ENCODE measurements at regions not wholly inside any gene's neighbourhood (a gene's known extent, or its start where the extent isn't known, plus 50 kb on each side); places are given as distances from the start of the nearest gene placed in this dataset.

DNA sequence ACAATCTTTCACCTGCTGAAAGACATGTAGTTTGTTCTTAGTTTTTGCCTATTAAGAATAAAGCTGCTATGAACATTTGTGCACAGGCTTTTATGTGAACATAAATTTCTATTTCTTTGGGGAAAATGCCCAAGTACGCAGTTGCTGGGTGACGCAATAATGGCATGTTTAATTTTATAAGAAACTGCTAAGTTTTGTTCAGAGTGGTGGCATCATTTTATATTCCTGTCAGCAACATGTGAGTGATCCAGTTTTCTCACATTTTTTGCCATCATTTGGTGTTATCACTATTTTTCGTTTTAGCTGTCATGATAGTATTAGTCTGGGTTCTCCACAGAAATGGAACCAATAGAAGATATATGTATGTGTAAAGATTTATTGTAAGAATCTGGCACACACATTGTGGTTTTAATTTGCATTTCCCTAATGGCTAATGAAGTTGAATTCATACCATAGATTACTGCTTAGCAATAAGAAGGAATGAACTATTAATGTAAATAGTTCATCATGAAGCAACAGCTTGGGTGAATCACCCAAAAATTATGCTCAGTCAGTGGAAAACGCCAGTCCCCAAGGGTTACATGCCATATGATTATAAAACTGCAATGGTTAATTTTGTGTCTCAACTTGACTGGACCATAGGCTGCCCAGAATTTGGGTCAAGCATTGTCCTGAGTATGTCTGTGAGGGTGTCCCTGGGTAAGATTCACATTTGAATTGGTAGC lies 358.6 kb downstream of the MSX2 start:
- H3K4me3 ChIP-seq (ENCODE audit: low read length): no peak overlapping the region
- DNase-seq (ENCODE audit: low read depth): no peak
- TF ChIP-seq CTCF (IDR thresholded peaks at IDR 0.05; ENCODE audit: insufficient read depth, low read depth, low read length, missing control alignments): no peak

- H3K4me3 ChIP-seq (ENCODE audit: low read length): no peak overlapping the region
- no peak for DNase-seq (ENCODE audit: low read depth)
- no peak for TF ChIP-seq CTCF (IDR thresholded peaks at IDR 0.05; ENCODE audit: insufficient read depth, low read depth, low read length, missing control alignments)
Measured at GRCh38 chr5:175082346-175082745, 358.0 kb downstream of the MSX2 start.

- no peak for DNase-seq (ENCODE audit: low read depth)
- H3K4me3 ChIP-seq (ENCODE audit: low read length): no peak overlapping the region
- no peak for TF ChIP-seq CTCF (IDR thresholded peaks at IDR 0.05; ENCODE audit: insufficient read depth, low read depth, low read length, missing control alignments)
Measured at GRCh38 chr5:175079707-175080106, 355.3 kb downstream of the MSX2 start.

DNA sequence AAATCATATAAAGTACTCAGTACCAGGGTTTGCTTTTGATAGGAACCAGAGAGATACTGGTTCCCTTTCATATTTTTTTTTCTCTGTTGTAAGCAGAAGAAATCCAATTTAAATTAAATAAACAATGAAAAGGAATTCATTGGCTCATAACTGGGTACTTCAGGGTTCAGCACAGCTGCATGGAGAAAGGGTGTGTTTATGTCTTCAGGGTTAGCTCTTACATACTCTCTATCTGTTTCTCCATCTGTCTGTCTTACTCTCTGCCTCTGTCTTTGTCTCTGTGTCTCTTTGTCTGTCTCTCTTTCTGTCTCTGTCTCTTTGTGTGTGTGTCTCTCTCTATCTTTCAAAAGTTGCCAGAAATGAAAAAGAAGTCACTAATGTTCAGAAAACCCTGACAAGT lies 345.9 kb downstream of the MSX2 start:
- DNase-seq (ENCODE audit: low read depth): no peak
- no peak overlapping the region for H3K4me3 ChIP-seq (ENCODE audit: low read length)
- TF ChIP-seq CTCF (IDR thresholded peaks at IDR 0.05; ENCODE audit: insufficient read depth, low read depth, low read length, missing control alignments): no peak

DNA sequence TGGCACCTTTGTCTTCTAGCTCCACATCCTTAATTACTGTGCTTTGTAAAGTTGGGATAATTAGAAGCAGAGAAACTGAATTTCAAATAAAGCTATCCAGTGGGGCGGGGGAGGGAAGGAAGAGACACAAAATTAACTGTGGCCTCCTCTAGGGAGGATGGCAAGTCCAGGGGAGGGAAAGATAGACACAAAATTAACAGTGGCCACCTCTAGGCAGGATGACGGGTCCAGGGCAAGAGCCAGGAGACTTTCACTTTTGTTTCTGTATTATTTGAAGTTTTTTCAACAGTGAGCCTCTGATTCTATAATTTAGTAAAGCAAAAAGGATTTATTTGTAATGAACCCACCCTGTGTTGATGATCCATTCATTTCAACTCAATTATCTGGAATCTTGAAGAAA lies 335.9 kb downstream of the MSX2 start:
- no peak overlapping the region for H3K4me3 ChIP-seq (ENCODE audit: low read length)
- DNase-seq (ENCODE audit: low read depth): no peak
- TF ChIP-seq CTCF (IDR thresholded peaks at IDR 0.05; ENCODE audit: insufficient read depth, low read depth, low read length, missing control alignments): no peak

DNA sequence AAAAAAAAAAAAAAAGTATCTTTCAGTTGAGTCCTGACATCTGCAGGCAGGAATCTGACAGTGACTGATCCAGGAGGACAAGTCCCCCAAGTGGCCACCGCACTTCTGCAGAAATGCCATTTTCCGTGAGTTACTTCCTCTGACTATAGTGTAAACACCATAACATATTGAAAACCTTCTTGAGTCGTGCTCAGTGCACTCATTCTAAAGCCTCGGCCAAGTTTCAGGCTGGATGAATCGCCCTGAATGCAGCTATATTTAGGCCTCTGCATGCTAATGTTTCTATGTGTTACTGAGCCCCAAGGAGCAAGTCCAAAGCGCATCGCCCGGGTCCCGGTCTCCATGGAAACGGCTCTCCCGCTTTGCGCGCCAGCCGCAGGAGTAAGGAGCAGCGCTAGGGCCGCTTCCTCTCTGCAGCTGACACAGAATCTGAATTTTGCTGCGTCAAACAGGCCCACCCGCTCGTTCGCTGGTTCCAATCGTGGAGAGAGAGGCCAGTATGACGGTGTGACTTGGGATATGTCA lies 335.4 kb downstream of the MSX2 start:
- no peak overlapping the region for H3K4me3 ChIP-seq (ENCODE audit: low read length)
- TF ChIP-seq CTCF (IDR thresholded peaks at IDR 0.05; ENCODE audit: insufficient read depth, low read depth, low read length, missing control alignments): no peak
- DNase-seq (ENCODE audit: low read depth): no peak

DNA sequence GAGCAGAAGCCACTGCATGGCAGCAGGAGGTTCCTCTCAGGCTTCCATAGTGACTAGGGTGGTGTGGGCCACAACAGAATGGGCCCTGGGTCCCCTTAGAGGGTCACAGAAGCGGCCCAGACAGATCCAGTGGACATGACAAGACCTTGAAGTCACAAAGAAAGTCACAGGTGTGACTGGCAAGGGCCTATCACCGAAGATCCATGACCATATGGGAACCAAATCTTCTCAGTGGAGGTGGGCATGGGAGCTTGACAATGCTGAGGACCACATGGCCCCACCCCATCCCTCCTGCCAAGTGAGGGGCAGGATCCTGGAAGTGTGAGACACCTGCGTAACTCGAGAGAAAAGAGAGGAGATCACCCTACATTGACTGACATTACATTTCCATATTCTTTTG lies 332.4 kb downstream of the MSX2 start:
- H3K4me3 ChIP-seq (ENCODE audit: low read length): no peak overlapping the region
- TF ChIP-seq CTCF (IDR thresholded peaks at IDR 0.05; ENCODE audit: insufficient read depth, low read depth, low read length, missing control alignments): no peak
- no peak for DNase-seq (ENCODE audit: low read depth)

All from epithelial cell of esophagus (primary cell).